DND-41 (cell line): ENCODE measurements at regions not wholly inside any gene's neighbourhood (a gene's known extent, or its start where the extent isn't known, plus 50 kb on each side); places are given as distances from the start of the nearest gene placed in this dataset.

Source experiments
- CTCF ChIP-seq: IDR thresholded peaks from 2 replicates; pipeline ENCODE4 v1.5.1; 2012; ENCODE audit warnings: borderline replicate concordance, low read length, moderate library complexity, mild to moderate bottlenecking; ENCODE audit not compliant: poor library complexity, severe bottlenecking; ENCODE audit errors: extremely low read depth
- EZH2 ChIP-seq: IDR thresholded peaks from 3 replicates; pipeline ENCODE4 v1.6.1; 2012; ENCODE audit warnings: borderline replicate concordance, low read depth, mild to moderate bottlenecking, moderate library complexity, low read length, inconsistent platforms; ENCODE audit not compliant: severe bottlenecking

- TF ChIP-seq CTCF (no peak), EZH2 (no peak)
Measured at GRCh38 chr5:56291661-56292374, 58.7 kb upstream of the ANKRD55 start.
